22Rv1 (cell line): ENCODE measurements at regions not wholly inside any gene's neighbourhood (a gene's known extent, or its start where the extent isn't known, plus 50 kb on each side); places are given as distances from the start of the nearest gene placed in this dataset.

ENCODE experiments used
- CTCF ChIP-seq: fragments of 450-650 bp; IDR thresholded peaks from 2 replicates; pipeline ENCODE4 v1.5.1; 2017; ENCODE audit warnings: mild to moderate bottlenecking
- ZFX ChIP-seq: fragments of 450-650 bp; IDR thresholded peaks from 2 replicates; pipeline ENCODE4 v1.6.1; 2017; ENCODE audit warnings: antibody characterized with exemption, borderline replicate concordance

- TF ChIP-seq CTCF, result no peak
- no peak for TF ChIP-seq ZFX
Measured at GRCh38 chr15:70259028-70259424, 161.3 kb upstream of the TLE3 start.
